ENCODE measurements at regions not wholly inside any gene's neighbourhood (a gene's known extent, or its start where the extent isn't known, plus 50 kb on each side); places are given as distances from the start of the nearest gene placed in this dataset.

- TF ChIP-seq TAF1 (IDR thresholded peaks at IDR 0.05; ENCODE audit: borderline replicate concordance, insufficient read depth, low read length) = no peak
- no peak for TF ChIP-seq SIN3A (IDR thresholded peaks at IDR 0.05; ENCODE audit: borderline replicate concordance, insufficient read depth, low read length)
- no peak for TF ChIP-seq POLR2AphosphoS5 (IDR thresholded peaks at IDR 0.05; ENCODE audit: low read depth, low read length)
- no peak for TF ChIP-seq REST (IDR thresholded peaks at IDR 0.05; ENCODE audit: insufficient read depth in 1 of 2, low read depth in 2 of 2, low read length in 2 of 2)
These were observed 589.5 kb downstream of the IRX1 start for GRCh38 chr5:4185127-4185526.

GRCh38 chr5:4188704-4189103 is 593.1 kb downstream of the IRX1 start:
- TF ChIP-seq REST (IDR thresholded peaks at IDR 0.05; ENCODE audit: insufficient read depth in 1 of 2, low read depth in 2 of 2, low read length in 2 of 2) (no peak), POLR2AphosphoS5 (IDR thresholded peaks at IDR 0.05; ENCODE audit: low read depth, low read length) (no peak), TAF1 (IDR thresholded peaks at IDR 0.05; ENCODE audit: borderline replicate concordance, insufficient read depth, low read length) (no peak), FOXP2 (optimal IDR thresholded peaks at IDR 0.05; ENCODE audit: borderline replicate concordance, extremely low read depth, extremely low read length, insufficient read depth) (no peak), SIN3A (IDR thresholded peaks at IDR 0.05; ENCODE audit: borderline replicate concordance, insufficient read depth, low read length) (no peak)

- TF ChIP-seq FOXP2 (optimal IDR thresholded peaks at IDR 0.05; ENCODE audit: borderline replicate concordance, extremely low read depth, extremely low read length, insufficient read depth) (no peak), POLR2AphosphoS5 (IDR thresholded peaks at IDR 0.05; ENCODE audit: low read depth, low read length) (no peak), SIN3A (IDR thresholded peaks at IDR 0.05; ENCODE audit: borderline replicate concordance, insufficient read depth, low read length) (no peak), REST (IDR thresholded peaks at IDR 0.05; ENCODE audit: insufficient read depth in 1 of 2, low read depth in 2 of 2, low read length in 2 of 2) (no peak), TAF1 (IDR thresholded peaks at IDR 0.05; ENCODE audit: borderline replicate concordance, insufficient read depth, low read length) (no peak)
These were observed 593.7 kb downstream of the IRX1 start for GRCh38 chr5:4189317-4189716.

GRCh38 chr5:4191041-4191440 is 595.4 kb downstream of the IRX1 start:
- TF ChIP-seq SIN3A (IDR thresholded peaks at IDR 0.05; ENCODE audit: borderline replicate concordance, insufficient read depth, low read length) = no peak
- no peak for TF ChIP-seq REST (IDR thresholded peaks at IDR 0.05; ENCODE audit: insufficient read depth in 1 of 2, low read depth in 2 of 2, low read length in 2 of 2)
- TF ChIP-seq POLR2AphosphoS5 (IDR thresholded peaks at IDR 0.05; ENCODE audit: low read depth, low read length) = no peak
- no peak for TF ChIP-seq TAF1 (IDR thresholded peaks at IDR 0.05; ENCODE audit: borderline replicate concordance, insufficient read depth, low read length)
- no peak for TF ChIP-seq FOXP2 (optimal IDR thresholded peaks at IDR 0.05; ENCODE audit: borderline replicate concordance, extremely low read depth, extremely low read length, insufficient read depth)

- no peak for TF ChIP-seq TAF1 (IDR thresholded peaks at IDR 0.05; ENCODE audit: borderline replicate concordance, insufficient read depth, low read length)
- TF ChIP-seq FOXP2 (optimal IDR thresholded peaks at IDR 0.05; ENCODE audit: borderline replicate concordance, extremely low read depth, extremely low read length, insufficient read depth) = no peak
These were observed 596.1 kb downstream of the IRX1 start for GRCh38 chr5:4191703-4192102.

Data from PFSK-1 (cell line).